Activated CD4-positive, alpha-beta T cell treated with anti-CD3 and anti-CD28 coated beads for 24 hours (primary cell): ENCODE measurements at regions not wholly inside any gene's neighbourhood (a gene's known extent, or its start where the extent isn't known, plus 50 kb on each side); places are given as distances from the start of the nearest gene placed in this dataset.
"Not testable (repeated sequence)": the region's sequence is repeated elsewhere in the genome, so short reads cannot be mapped to it uniquely, and the experiment has no call there.

Source experiments
- DNase-seq, 2 donors: peaks; one replicate each; pipeline ENCODE4 v3.0.0-alpha.2; 2020; ENCODE audit warnings: low read depth in 2 of 2

DNA sequence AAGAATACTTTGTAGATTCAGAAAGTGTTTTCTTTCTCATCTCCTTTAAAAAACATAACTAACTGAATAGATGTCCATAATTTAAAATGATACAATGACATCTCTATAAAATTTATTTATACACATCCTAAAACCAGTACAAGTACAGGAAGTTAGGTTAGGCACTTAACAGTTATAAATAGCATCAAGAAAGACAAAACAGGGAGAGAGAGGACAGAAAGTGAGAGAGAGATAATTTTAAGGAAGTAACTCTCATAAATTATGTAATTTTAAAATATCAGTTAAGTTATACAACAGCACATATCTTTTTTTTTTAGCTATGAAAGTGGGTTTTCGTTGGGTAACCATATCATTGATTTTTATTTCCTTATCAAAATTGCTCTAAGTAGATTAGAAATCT lies 1068.6 kb downstream of the TAF11L14 start:
- DNase-seq, result no peak

DNA sequence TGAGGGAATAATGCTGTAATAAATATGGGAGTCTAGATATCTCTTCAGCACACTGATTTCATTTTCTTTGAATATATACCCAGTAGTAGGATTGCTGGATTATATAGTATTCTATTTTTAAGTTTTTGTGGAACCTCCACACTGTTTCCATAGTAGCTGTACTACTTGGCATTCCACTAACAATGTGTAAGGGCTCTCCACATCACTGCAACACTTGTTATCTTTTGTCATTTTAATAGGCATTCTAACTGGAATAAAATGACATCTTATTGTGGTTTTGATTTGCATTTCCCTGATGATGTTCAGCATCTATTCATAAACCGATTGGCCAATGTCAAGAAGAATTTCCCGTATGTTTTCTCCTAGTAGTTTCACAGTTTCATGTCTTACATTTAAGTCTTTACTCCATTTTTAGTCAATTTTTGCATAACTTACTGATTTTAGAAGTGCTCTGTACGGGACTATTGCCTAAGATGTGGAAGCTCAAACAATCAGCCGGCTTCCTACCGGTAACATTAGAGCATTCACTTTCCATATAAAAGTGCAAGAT lies 1078.8 kb downstream of the TAF11L14 start:
- no peak for DNase-seq

DNA sequence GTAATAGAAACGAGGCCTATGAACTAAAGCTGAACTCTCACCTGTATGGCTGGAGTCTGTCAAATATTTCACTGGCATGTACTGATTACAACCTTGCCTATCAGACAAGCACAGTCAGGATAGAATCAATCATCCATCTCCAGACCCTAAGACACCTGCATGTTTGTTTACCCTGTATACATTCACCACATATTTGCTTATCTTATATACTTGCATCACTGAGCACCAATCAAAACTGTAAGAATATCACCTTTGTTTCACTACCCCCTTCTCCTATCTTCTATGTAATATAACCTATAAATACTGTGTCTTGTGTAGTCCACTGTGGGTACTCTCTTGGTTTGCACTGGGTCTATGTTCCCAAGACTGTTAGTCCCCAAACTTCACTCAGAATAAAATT lies 1085.7 kb downstream of the TAF11L14 start:
- DNase-seq, result no peak

DNA sequence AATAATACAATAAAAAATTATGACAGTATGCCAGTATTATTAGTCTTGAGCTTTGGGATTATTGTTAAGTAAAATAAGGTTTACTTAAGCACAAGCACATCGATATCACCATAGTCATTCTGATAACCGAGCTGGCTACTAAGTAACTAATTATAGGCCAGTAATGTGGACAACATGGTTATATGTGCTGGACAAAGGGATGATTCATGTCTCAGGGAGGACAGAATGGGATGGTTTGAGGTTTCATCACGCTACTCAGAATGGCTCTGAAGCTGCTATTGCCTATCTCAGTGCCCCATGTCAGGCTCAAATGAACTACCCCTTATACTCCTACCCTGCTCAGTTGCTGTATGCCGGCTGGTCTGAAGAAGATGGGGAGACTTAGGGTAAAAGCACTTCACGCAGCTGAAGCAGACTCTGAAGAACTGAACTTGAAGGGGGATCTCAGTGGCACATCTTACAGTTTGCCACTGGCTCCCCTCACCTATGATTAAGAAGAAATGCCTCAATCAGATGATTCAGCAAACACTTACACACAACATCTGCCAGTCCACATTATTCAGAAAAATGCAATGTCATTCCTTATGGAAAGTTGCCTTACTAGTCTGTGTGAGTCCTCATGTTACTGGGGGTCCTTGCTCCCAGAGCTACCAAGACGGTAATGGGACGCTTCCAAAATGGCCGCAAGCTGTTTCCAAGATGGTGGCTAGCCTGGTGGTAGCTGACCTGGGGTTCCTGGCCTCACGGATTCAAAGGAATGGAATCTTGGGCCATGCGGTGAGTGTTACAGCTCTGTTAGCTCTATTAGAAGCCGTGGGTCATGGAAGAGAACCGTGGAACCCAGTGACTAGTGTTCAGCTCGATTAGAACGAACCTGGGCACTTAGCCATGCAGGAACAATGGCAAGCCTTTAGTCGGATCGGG lies 1098.6 kb downstream of the TAF11L14 start:
- no peak for DNase-seq

DNA sequence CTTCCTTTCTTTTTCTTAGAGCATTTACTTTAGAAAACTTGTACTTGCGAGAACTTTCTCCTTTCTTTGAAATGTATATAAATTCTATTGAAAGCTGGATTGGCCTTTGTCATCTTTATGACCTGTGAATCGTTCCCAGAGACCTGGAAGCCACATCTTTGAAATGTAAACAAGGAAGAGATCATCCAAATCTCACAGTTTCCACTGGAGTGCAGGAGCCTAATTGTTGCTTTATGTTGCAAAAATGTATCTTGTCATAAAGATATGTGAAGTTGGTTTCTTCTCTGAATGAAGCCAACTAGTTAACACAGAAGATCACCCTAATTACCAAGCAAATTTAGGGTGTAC lies 1101.8 kb downstream of the TAF11L14 start:
- DNase-seq, result no peak

DNA sequence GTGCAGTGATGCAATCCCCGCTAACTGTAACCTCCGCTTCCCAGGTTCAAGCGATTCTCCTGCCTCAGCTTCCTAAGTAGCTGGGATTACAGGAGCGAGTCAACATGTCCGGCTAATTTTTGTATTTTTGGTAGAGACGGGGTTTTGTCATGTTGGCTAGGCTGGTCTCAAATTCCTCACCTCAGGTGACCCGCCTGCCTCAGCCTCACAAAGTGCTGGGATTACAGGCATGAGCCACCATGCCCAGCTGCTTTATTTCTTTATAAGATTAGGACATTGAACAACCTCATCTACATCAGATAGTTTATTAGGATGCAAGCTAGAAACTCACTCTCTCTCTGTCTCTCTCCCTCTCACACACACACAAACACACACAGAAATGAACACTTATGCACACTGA lies 1102.5 kb downstream of the TAF11L14 start:
- DNase-seq, result not testable (repeated sequence)

DNA sequence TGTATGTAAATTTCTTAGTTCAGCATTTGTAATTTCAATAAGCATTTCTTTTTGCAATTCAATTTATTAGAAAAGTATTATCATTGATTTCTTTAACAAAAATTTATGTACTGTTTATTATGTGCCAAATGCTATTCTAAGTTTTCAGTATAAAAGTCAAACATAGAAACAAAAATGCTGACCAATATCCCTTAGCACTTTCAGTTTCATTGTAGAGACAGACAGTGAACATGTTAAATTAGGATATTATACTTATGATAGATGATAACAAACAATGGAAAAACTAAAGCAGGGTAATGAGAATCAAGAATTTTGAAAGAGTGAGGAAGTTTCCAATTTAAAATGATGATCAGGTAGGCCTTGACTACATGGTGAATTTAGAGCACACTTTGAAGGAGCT lies 1106.0 kb downstream of the TAF11L14 start:
- DNase-seq, result no peak

DNA sequence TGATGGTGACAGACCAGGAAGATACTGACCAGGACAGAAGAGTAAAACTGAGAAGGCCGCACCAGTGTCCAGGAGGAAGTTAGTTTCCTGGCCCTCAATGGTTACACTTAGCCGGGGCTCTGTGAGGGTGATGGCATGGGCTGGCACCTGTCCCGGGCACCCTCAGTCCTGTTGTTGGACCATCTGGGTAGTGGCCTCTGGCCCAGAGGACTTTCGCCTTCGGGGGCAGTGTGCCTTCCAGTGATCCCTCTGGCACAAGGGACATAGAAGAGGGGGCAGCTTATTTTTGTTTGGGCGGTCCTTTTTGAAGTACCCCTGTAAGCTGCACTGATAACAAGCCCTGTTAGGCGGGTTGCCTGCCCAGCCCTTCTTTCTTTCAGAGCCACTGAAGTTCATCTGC lies 1108.6 kb downstream of the TAF11L14 start:
- DNase-seq, result no peak

DNA sequence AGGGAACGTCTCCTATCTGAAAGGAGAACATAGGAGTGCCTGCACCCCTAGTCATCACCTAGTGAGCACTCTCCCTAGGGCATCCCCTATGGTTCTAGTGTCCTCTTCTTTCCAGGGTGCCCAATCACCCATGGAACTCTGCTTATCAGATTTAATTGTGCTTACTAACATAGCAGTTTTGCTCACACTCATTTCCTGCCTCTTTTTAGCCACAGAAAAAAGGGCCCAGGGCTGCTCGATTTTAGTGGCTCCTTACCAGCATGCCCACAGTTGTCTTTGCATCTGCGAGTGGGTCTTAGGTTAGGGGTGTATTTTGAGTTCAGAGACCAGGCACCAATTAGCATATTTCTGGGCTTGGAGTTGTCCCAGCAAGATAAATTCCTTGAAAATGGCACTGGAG lies 1110.2 kb downstream of the TAF11L14 start:
- DNase-seq, result no peak

DNA sequence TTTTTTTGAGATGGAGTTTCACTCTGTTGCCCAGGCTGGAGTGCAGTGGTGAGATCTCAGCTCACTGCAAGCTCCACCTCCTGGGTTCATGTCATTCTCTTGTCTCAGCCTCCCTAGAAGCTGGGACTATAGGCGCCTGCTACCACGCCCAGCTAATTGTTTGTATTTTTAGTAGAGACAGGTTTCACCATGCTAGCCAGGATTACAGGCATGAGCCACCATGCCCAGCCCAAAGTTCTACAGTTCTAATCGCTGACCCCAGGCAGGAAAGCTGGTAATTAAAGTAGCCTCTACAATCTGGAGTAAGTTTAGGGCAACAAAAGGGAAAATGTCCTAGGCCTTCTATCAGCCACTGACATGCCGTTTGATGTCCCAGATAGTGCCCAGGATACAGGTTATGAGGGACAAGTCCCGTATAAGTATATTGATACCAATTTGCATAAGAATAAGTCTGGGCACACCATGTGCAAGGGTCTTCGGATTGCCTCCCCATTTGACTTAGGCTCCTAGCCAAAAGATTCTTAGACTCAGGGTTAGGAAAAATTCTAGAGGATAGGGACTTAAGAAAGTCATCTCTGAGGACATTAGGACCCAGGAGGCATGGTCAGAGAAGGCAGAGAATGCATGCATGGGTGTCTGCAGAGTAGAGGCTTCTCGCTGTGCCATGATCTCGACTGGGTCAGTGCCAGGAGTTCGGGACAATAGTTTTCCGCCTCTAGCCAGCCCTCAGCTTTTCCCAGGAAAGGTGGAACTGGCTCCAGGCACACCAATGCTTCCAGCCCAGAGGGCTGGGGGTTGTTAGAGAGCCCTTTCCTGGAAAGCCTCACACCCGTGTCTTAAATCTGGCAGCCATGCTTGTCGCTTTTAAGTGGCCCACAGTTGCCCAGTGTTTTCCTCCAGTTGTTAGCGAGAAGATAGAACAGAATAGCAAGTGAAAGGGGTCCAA lies 1111.1 kb downstream of the TAF11L14 start:
- DNase-seq, result no peak

DNA sequence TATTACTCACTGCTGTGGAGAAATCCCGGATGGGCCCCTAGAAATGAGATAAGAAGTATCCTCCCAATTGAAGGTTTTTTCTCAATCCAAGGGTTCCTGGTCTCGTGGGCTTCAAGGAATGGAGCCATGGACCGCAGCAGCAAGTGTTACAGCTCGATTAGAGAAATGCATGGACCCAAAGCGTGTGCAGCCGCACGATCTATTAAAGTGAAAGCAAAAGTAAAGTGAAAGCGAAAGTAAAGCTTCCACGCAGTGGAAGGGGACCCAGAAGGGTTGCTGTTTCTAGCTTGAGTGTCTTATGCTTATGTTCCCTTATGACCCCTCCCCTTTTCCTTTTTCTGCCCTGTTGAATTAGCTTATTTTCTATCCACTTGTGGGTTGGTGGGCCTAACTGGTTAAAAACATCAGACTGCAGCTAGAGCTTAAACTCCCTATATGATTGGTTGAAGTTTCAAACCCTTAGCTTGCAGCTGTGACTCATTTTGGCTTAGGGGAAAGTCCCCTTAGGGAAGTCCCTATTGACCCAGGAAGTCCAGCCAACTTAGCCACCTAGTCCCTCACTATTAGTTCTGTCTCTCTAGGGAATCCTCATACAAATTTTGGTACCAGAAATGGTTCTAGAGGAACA lies 1111.8 kb downstream of the TAF11L14 start:
- peak in 1 of 2 donors; percentile 30 for DNase-seq

DNA sequence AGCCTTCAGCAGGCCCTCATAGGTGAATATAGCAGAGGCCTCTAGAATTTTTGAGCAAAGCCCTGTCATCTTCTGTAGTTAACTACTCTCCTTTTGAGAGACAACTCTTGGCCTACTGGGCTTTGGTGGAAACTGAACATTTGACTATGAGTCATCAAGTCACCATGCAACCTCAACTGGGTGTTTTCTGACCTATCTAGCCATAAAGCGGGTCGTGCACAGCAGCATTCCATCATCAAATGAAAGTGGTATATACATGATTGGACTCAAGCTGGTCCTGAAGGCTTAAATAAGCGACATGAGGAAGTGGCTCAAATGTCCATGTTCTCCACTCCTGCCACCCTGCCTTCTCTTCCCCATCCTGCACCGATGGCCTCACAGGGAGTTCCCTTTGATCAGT lies 1115.5 kb downstream of the TAF11L14 start:
- no peak for DNase-seq

DNA sequence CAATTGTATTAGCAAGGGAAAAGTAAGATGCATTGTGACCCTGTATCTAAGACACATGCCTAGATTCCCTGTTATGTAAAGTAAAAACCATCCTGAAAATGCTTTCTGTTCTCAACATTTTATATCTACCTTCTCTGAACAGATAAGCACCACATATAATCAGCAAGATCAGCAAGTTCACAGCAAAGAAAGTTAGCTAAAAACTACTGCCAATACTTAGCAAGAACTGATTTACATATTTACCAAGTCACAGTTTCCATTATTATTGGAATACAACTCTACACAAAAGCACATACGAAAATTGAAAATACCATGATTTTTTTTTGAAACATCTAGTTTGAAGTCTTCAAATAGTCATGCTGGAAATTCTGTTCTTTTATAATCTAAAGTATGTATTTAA lies 1118.1 kb downstream of the TAF11L14 start:
- no peak for DNase-seq

DNA sequence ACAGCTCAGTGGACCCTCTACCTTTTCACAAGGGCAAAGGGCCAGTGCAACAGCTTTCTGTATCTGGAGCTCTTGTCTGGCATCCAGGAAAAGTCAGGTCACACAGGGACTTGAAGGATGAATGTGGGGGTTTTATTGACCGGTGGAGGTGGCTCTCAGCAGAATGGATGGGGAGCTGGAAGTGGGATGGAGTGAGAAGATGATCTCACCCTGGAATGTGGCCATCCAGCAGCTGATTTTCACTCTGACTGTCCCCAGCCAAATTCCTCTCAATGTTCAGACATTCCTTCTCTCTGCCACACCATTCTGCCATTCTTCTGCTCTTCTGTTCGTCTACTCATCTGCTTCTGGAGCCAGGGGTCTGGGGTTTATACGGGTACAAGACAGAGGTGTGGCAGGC lies 1119.9 kb downstream of the TAF11L14 start:
- DNase-seq, result no peak

DNA sequence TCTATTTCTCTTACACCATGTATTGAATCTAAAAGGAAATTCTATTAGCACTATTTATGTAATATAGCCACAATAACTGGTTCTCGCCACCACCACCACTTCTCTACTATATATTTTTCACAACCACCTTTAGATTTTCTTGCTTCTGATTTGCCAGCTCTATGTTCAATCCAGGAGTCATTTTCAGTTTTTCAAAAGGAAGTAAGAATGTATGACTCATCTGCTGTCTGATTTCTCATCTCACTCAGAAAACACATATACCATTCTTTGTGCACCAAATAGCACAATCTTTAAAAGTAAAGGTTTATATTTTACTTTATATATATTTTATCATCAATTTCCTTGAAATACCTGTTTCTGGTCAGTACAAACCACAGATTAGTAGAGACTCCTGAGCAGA lies 1127.5 kb downstream of the TAF11L14 start:
- no peak for DNase-seq

DNA sequence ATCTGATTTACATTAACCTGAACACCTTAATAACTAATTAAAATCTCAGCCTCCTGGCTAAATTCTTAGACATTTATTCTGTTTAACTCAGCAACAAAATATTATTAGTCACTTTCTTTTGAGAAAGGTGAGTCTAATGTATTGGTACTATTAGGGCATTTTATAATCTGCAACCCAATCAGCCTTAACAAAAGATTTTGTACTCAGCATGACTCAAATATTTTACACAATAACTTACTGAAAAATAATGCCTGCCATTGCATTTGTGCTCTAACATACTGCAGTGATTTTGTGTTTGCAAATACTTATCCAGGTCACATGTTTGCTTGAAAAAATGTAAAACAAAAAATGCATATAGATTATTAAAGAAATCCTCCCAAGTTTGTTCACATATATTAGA lies 1129.9 kb downstream of the TAF11L14 start:
- no peak for DNase-seq

DNA sequence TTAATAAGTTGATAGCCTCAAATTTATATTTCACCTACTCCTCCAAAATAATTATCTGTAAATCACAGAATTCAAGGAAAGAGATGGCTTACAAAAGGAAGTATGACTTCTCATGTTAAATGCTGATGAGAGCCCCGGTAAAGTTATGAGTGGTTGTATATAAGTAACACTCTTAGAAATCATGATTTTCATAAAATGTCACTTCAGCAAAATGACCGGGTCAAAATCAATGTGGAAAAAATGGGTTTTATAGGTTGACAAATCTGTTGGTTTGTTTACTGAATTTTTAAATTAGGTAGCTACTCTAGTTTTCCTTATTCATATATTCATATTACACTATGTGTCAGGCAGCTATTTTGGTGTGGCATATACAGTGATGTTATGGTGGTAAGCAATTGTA lies 1131.0 kb downstream of the TAF11L14 start:
- DNase-seq, result no peak

DNA sequence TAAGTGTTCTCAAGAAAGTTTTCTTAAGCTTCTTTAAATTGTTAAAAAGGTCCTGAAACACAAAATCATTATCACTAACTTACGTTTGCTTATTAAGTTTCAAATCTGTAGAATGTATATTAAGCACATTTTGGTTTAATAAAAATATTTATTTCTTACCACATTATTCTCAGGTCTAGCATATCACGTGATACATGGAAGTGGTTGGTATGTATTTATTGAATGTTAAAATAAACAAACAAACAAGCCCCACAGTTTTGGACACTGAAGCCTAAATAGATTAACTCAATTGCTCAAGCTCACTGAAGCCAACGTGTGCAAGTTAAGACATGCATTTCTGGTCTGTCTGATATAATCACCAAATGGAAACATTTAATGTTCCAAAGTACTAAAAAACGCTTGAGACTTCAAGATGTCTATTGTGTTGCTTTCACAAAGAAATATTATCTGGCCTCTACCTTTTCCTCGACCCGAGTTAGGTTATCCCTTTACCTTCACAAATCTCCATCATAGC lies 1136.9 kb downstream of the TAF11L14 start:
- no peak for DNase-seq

DNA sequence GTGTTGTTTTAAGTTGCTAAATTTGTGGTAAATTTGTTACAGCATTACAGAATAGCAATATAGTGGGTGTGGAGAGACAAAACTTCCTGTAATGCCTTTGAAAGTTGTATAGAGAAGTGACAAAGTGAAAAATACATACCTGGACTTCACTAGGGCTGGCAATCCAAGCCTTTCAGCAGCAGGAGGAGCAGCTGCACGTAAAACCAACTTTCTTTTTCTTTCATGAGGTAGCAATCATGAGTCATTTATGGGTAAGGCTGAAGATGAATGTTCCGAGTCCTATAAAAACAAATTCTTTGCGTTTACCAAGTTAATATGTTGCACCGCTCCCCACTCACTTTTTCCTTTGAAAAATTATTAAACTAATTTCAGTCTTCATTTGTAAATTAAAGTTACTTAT lies 1138.2 kb downstream of the TAF11L14 start:
- DNase-seq, result no peak

DNA sequence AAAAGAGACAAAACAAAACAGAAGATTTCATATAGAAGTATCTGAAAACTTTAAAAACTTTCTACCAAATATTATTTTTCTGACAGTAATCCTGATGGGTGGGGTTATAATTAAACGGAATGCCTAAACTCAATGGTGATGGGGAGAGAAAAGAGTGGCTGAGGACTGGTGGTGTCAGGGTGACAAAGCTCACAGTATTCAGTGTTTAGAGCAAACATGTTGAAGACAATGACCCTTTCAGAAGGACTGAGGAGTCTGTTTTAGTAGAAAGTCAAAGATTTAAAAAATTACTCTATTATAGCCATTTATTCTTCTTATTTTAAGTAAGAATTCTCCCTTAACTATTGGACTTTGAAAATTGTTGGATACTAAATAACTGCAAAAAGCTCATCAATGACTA lies 1144.0 kb downstream of the TAF11L14 start:
- DNase-seq, result no peak

DNA sequence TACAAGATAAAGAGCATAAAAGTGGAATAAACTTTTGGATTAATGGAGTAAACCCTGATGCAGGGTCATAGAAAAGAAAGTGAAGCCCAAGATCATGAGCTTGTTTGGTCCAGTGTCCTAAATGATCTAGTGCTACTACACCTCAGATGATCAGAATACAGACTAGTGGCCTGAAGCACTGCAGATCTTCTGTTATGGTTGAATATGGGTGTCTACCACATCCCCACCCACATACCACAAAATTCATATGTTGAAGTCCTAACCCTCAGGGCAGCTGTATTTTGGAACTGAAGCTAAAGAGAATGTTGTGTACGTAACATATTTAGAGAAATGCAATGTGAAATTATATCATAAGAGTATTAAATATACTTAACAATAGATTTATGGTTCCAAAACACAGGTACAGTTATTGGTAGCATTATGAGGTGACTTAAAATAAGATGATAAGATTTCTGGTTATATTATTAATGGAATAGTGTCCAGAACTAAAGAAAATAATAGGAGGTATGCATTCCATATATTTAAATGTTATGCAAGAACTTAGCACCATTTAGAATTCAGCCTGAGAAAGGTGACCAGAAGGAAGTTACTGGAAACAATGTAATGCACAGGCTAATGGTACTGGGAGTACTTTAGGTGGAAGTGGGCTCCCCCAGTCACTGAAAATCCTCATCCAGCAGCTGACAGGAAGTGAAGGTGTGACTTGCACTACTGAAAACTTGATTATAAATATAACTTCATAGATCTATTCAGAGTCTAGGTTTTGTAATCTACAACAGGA lies 1155.1 kb downstream of the TAF11L14 start:
- DNase-seq, result no peak
